ENCODE measurements at regions not wholly inside any gene's neighbourhood (a gene's known extent, or its start where the extent isn't known, plus 50 kb on each side); places are given as distances from the start of the nearest gene placed in this dataset.

- TF ChIP-seq CTCF (IDR thresholded peaks at IDR 0.05) (no peak), POLR2A (IDR thresholded peaks at IDR 0.05) (no peak)
- Histone ChIP-seq H3K27ac (no peak overlapping the region), H3K36me3 (no peaks in the 10 kb centered on the region), H3K9me3 (no peaks in the 10 kb centered on the region), H3K27me3 (no peaks in the 10 kb centered on the region), H3K4me3 (no peak overlapping the region), H3K4me1 (peaks cover 0 to 4% (median 0%) of the 10 kb centered on the region in 3 donors)
- intact Hi-C loops (cut with DNase I): no loop called here
- WGBS, 2 donors: 39 to 41% methylated on average over 2 of the region's 2 CpGs
- no peak for DNase-seq
Measured at GRCh38 chr3:118101891-118102290, 932.8 kb downstream of the IGSF11 start.

GRCh38 chr3:118102737-118103136 lies 931.9 kb downstream of the IGSF11 start:
- Histone ChIP-seq H3K4me1 (peaks cover 0 to 4% (median 0%) of the 10 kb centered on the region in 3 donors), H3K9me3 (no peaks in the 10 kb centered on the region), H3K27me3 (no peaks in the 10 kb centered on the region), H3K27ac (no peak overlapping the region), H3K4me3 (no peak overlapping the region), H3K36me3 (no peaks in the 10 kb centered on the region)
- WGBS, 2 donors: 39 to 57% methylated on average over 2 of the region's 2 CpGs
- no peak for DNase-seq
- intact Hi-C loops (cut with DNase I): no loop called here
- TF ChIP-seq POLR2A (IDR thresholded peaks at IDR 0.05) (no peak), CTCF (IDR thresholded peaks at IDR 0.05) (no peak)

- TF ChIP-seq CTCF (IDR thresholded peaks at IDR 0.05): no peak
- TF ChIP-seq POLR2A (IDR thresholded peaks at IDR 0.05): no peak
- H3K36me3 ChIP-seq: no peaks in the 10 kb centered on the region
- H3K27me3 ChIP-seq: no peaks in the 10 kb centered on the region
- no peak for DNase-seq
- no peaks in the 10 kb centered on the region for H3K9me3 ChIP-seq
- H3K4me3 ChIP-seq: no peak overlapping the region
- 46 to 62% methylated on average over 2 of the region's 2 CpGs for WGBS, 2 donors
- no peak overlapping the region for H3K27ac ChIP-seq
- intact Hi-C loops (cut with DNase I): no loop called here
- H3K4me1 ChIP-seq: no peaks in the 10 kb centered on the region
Measured at GRCh38 chr3:118108201-118108600, 926.4 kb downstream of the IGSF11 start.

- Histone ChIP-seq H3K4me3 (no peak overlapping the region), H3K36me3 (no peaks in the 10 kb centered on the region), H3K9me3 (no peaks in the 10 kb centered on the region), H3K4me1 (no peaks in the 10 kb centered on the region), H3K27me3 (no peaks in the 10 kb centered on the region), H3K27ac (no peak overlapping the region)
- intact Hi-C loops (cut with DNase I): no loop called here
- 48 to 78% methylated on average over 2 of the region's 2 CpGs for WGBS, 2 donors
- TF ChIP-seq CTCF (IDR thresholded peaks at IDR 0.05) (no peak), POLR2A (IDR thresholded peaks at IDR 0.05) (no peak)
- no peak for DNase-seq
Measured at GRCh38 chr3:118108769-118109168, 925.9 kb downstream of the IGSF11 start.

- 52 to 64% methylated on average over 6 of the region's 6 CpGs for whole genome bisulfite sequencing, 2 donors
- Histone ChIP-seq H3K27ac (no peak overlapping the region), H3K9me3 (no peaks in the 10 kb centered on the region), H3K4me1 (no peaks in the 10 kb centered on the region), H3K4me3 (no peak overlapping the region), H3K27me3 (no peaks in the 10 kb centered on the region), H3K36me3 (no peaks in the 10 kb centered on the region)
- intact Hi-C loops (cut with DNase I): no loop called here
- no peak for DNase-seq
- TF ChIP-seq POLR2A (IDR thresholded peaks at IDR 0.05) (no peak), CTCF (IDR thresholded peaks at IDR 0.05) (no peak)
Measured at GRCh38 chr3:118110211-118110610, 924.4 kb downstream of the IGSF11 start.
